HEK293 (cell line): ENCODE measurements at regions not wholly inside any gene's neighbourhood (a gene's known extent, or its start where the extent isn't known, plus 50 kb on each side); places are given as distances from the start of the nearest gene placed in this dataset.

ENCODE experiments used
- CTCF ChIP-seq: fragments of 450-650 bp; formaldehyde crosslinking; IDR thresholded peaks from 2 replicates; pipeline ENCODE4 v1.5.1; 2016; ENCODE audit warnings: missing biosample characterization, missing genetic modification characterization
- ELK4 ChIP-seq: IDR thresholded peaks from 2 replicates; pipeline ENCODE4 v1.6.1; 2011; ENCODE audit warnings: mild to moderate bottlenecking, low read depth, low read length, borderline replicate concordance
- KLF10 ChIP-seq: fragments of 450-650 bp; IDR thresholded peaks from 2 replicates; pipeline ENCODE4 v1.5.1; 2018; ENCODE audit warnings: missing biosample characterization, mild to moderate bottlenecking, missing genetic modification characterization
- PATZ1 ChIP-seq: fragments of 450-650 bp; formaldehyde crosslinking; IDR thresholded peaks from 2 replicates; pipeline ENCODE4 v1.5.1; 2016; ENCODE audit warnings: missing biosample characterization, missing genetic modification characterization
- ZNF274 ChIP-seq, 2 experiments: fragments of 200-500 bp in 1 of 2; fragments of 450-650 bp in 1 of 2; sonication (Bioruptor generic) in 1 of 2; formaldehyde crosslinking in 1 of 2; IDR thresholded peaks; 2 replicates each; pipeline versions ENCODE4 v1.5.1 to v1.6.1; 2014 to 2016; ENCODE audit warnings: borderline replicate concordance in 1 of 2, inconsistent platforms in 1 of 2, low read length in 1 of 2, missing biosample characterization in 1 of 2, missing genetic modification characterization in 1 of 2
- ZNF366 ChIP-seq: fragments of 450-650 bp; formaldehyde crosslinking; conservative IDR thresholded peaks from 2 replicates; pipeline ENCODE4 v1.5.1; 2016; ENCODE audit warnings: missing biosample characterization, missing genetic modification characterization
- ZNF747 ChIP-seq: fragments of 450-650 bp; formaldehyde crosslinking; IDR thresholded peaks from 2 replicates; pipeline ENCODE4 v1.5.1; 2016; ENCODE audit warnings: missing biosample characterization, missing genetic modification characterization
- ZNF843 ChIP-seq: fragments of 450-650 bp; formaldehyde crosslinking; IDR thresholded peaks from 2 replicates; pipeline ENCODE4 v1.5.1; 2016; ENCODE audit warnings: missing biosample characterization, missing genetic modification characterization

- TF ChIP-seq KLF10 (tag by site-specific recombination) = no peak
- no peak for TF ChIP-seq ZNF843 (tag by site-specific recombination)
- TF ChIP-seq CTCF = no peak
- TF ChIP-seq ZNF274 (IDR thresholded peaks at IDR 0.05; ENCODE audit: low read length) = no peak
- TF ChIP-seq ZNF274 (tag by site-specific recombination; IDR thresholded peaks at IDR 0.05; ENCODE audit: borderline replicate concordance) = no peak
- no peak for TF ChIP-seq ZNF366 (tag by site-specific recombination)
- TF ChIP-seq ELK4 = no peak
- TF ChIP-seq PATZ1 (tag by site-specific recombination) = no peak
- TF ChIP-seq ZNF747 = no peak
These were observed 88.2 kb upstream of the CNOT2 start for GRCh38 chr12:70154960-70155589.
